Fibroblast of lung (primary cell): ENCODE measurements at regions not wholly inside any gene's neighbourhood (a gene's known extent, or its start where the extent isn't known, plus 50 kb on each side); places are given as distances from the start of the nearest gene placed in this dataset.

Source experiments
- EZH2 ChIP-seq: IDR thresholded peaks from 2 replicates; pipeline ENCODE4 v1.5.1; 2012; ENCODE audit warnings: low read length, control low read depth, mild to moderate bottlenecking; ENCODE audit errors: missing control alignments
- TF ChIP-seq, protein P1 (sequence below), 2 donors: IDR thresholded peaks in 1 of 2; conservative IDR thresholded peaks in 1 of 2; 1 replicate in 1 of 2; 2 replicates in 1 of 2; pipeline ENCODE4 v1.5.1; 2011 to 2012; ENCODE audit warnings: low read length in 2 of 2, control low read depth in 1 of 2, inconsistent platforms in 1 of 2, low read depth in 1 of 2, mild to moderate bottlenecking in 1 of 2

DNA sequence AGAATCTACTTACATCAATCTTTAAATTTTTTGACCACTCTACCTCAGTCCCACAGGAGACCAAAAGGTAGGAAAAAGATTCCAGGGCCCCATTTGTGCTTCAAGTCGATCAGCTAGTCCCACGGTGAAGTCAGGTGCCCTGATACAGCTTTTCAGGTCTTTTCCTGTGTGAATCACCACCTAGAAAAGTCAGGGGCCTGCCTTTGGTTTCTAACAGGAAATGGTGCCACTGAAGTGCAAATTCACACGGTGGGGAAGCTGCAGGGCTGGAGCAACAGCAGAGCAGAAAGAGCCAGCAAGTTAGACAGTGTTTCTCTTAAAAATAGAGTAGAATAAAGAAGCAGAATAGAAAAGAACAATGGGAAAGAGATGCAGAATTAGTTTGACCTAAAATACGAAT lies 107.5 kb downstream of the KLF12 start:
- TF ChIP-seq, protein P1, sequence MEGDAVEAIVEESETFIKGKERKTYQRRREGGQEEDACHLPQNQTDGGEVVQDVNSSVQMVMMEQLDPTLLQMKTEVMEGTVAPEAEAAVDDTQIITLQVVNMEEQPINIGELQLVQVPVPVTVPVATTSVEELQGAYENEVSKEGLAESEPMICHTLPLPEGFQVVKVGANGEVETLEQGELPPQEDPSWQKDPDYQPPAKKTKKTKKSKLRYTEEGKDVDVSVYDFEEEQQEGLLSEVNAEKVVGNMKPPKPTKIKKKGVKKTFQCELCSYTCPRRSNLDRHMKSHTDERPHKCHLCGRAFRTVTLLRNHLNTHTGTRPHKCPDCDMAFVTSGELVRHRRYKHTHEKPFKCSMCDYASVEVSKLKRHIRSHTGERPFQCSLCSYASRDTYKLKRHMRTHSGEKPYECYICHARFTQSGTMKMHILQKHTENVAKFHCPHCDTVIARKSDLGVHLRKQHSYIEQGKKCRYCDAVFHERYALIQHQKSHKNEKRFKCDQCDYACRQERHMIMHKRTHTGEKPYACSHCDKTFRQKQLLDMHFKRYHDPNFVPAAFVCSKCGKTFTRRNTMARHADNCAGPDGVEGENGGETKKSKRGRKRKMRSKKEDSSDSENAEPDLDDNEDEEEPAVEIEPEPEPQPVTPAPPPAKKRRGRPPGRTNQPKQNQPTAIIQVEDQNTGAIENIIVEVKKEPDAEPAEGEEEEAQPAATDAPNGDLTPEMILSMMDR (conservative IDR thresholded peaks at IDR 0.05 in 1 of 2, IDR thresholded peaks at IDR 0.05 in 1 of 2; ENCODE audit: low read depth in 1 of 2, low read length in 2 of 2) = no peak
- no peak for TF ChIP-seq EZH2
